ENCODE measurements at regions not wholly inside any gene's neighbourhood (a gene's known extent, or its start where the extent isn't known, plus 50 kb on each side); places are given as distances from the start of the nearest gene placed in this dataset.

DNA sequence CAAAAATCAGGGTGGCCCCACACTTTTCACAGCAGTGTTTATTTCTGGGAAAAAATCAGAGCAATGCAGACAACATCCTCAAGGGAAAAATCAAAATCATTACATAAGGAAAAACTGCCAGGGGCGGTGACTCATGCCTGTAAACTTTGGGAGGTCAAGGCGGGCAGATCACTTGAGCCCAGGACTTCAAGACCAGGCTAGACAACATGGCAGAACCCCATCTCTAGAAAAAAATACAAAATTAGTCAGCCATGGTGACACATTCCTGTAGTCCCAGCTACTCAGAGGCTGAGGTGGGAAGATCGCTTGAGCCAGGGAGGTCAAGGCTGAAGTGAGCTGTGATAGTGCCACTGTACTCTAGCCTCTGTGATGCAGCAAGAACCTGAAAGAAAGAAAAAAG is 102.8 kb downstream of the NAF1 start:
- TF ChIP-seq, protein P1, sequence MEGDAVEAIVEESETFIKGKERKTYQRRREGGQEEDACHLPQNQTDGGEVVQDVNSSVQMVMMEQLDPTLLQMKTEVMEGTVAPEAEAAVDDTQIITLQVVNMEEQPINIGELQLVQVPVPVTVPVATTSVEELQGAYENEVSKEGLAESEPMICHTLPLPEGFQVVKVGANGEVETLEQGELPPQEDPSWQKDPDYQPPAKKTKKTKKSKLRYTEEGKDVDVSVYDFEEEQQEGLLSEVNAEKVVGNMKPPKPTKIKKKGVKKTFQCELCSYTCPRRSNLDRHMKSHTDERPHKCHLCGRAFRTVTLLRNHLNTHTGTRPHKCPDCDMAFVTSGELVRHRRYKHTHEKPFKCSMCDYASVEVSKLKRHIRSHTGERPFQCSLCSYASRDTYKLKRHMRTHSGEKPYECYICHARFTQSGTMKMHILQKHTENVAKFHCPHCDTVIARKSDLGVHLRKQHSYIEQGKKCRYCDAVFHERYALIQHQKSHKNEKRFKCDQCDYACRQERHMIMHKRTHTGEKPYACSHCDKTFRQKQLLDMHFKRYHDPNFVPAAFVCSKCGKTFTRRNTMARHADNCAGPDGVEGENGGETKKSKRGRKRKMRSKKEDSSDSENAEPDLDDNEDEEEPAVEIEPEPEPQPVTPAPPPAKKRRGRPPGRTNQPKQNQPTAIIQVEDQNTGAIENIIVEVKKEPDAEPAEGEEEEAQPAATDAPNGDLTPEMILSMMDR (IDR thresholded peaks at IDR 0.05): peak in 2 of 6 experiments; percentile 20 to 41
- no peak for TF ChIP-seq POLR2A (IDR thresholded peaks at IDR 0.05)
- Histone ChIP-seq H3K9me3 (replicated peaks in 1 of 3) (no peaks in the 10 kb centered on the region), H3K4me1 (replicated peaks in 1 of 2) (no peaks in the 10 kb centered on the region), H3K27ac (no peak overlapping the region), H3K36me3 (replicated peaks in 1 of 2) (no peaks in the 10 kb centered on the region), H3K27me3 (no peaks in the 10 kb centered on the region), H3K4me3 (no peak overlapping the region)
- 45 to 57% (median 47%) methylated on average over 3 of the region's 3 CpGs for WGBS, 4 donors
- DNase-seq: peak; percentile 47 to 80 (median 74)
- intact Hi-C loops (cut with DNase I): no loop called here

GRCh38 chr4:163048447-163048846 is 118.2 kb downstream of the NAF1 start:
- no peaks in the 10 kb centered on the region for H3K27me3 ChIP-seq
- H3K9me3 ChIP-seq (replicated peaks in 1 of 3): no peaks in the 10 kb centered on the region
- H3K4me3 ChIP-seq: no peak overlapping the region
- TF ChIP-seq, protein P1 (IDR thresholded peaks at IDR 0.05): peak; percentile 28 to 55 (median 51)
- TF ChIP-seq POLR2A (IDR thresholded peaks at IDR 0.05): no peak
- no peaks in the 10 kb centered on the region for H3K4me1 ChIP-seq (replicated peaks in 1 of 2)
- H3K36me3 ChIP-seq (replicated peaks in 1 of 2): no peaks in the 10 kb centered on the region
- no peak overlapping the region for H3K27ac ChIP-seq
- intact Hi-C loops (cut with DNase I): no loop called here
- DNase-seq: peak in 6 of 7 donors; percentile 24 to 61 (median 47)
- 57 to 69% (median 59%) methylated on average over 3 of the region's 3 CpGs for WGBS, 4 donors

DNA sequence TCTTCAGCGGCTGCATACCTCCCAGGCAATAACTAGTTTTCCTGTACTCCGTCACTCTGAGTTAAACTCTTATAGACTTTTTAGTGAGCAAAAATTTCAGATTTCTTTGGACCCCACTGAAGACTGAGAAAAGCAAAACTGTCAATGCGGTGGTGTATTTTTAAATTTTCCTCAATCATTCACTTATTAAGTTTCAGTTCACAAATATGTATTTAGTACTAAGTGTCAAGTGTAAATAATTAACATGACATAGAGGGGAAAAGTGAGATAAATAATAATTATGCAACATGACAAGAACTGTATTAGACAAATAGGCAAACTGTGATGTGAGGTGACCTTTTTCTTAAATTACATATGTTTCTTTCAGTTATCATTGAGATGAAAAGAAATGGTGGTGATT is 124.4 kb downstream of the NAF1 start:
- Histone ChIP-seq H3K9me3 (replicated peaks in 1 of 3) (no peaks in the 10 kb centered on the region), H3K27me3 (peaks cover 5% of the 10 kb centered on the region), H3K4me1 (replicated peaks in 1 of 2) (no peaks in the 10 kb centered on the region), H3K27ac (no peak overlapping the region), H3K36me3 (replicated peaks in 1 of 2) (no peaks in the 10 kb centered on the region), H3K4me3 (no peak overlapping the region)
- TF ChIP-seq, protein P1 (IDR thresholded peaks at IDR 0.05): no peak
- TF ChIP-seq POLR2A (IDR thresholded peaks at IDR 0.05): no peak
- intact Hi-C loops (cut with DNase I): no loop called here
- no peak for DNase-seq
- WGBS, 4 donors: 82 to 89% (median 87%) methylated on average over 3 of the region's 3 CpGs

GRCh38 chr4:163017135-163017534 is 149.6 kb downstream of the NAF1 start:
- H3K4me3 ChIP-seq: no peak overlapping the region
- no peak overlapping the region for H3K27ac ChIP-seq
- H3K9me3 ChIP-seq (replicated peaks in 1 of 3): no peaks in the 10 kb centered on the region
- H3K36me3 ChIP-seq (replicated peaks in 1 of 2): no peaks in the 10 kb centered on the region
- intact Hi-C loops (cut with DNase I): no loop called here
- H3K4me1 ChIP-seq (replicated peaks in 1 of 2): no peaks in the 10 kb centered on the region
- 81 to 100% (median 94%) methylated on average over 1 of the region's 1 CpG for WGBS, 4 donors
- TF ChIP-seq POLR2A (IDR thresholded peaks at IDR 0.05): no peak
- TF ChIP-seq, protein P1 (IDR thresholded peaks at IDR 0.05): no peak
- DNase-seq: no peak
- no peaks in the 10 kb centered on the region for H3K27me3 ChIP-seq

All from adrenal gland (tissue), 9 donors.